Panc1 (cell line): ENCODE measurements at regions not wholly inside any gene's neighbourhood (a gene's known extent, or its start where the extent isn't known, plus 50 kb on each side); places are given as distances from the start of the nearest gene placed in this dataset.

ENCODE experiments used
- ATAC-seq: fragments of 200-7000 bp; cut with Tn5 transposase; 2 replicates; pipeline ENCODE4 v1.9.1; 2020; ENCODE audit warnings: mild to moderate bottlenecking, moderate library complexity
- BruUV-seq: library from RNA; stranded (reverse); fragments of 400-500 nt; replicated peaks from 2 replicates; lab custom pipeline; 2021; lab: Mats Ljungman, UMichigan
- CTCF ChIA-PET: fragments of 300-600 bp; sonication (Branson Sonifier 250); formaldehyde crosslinking; loops from one replicate; lab custom pipeline; 2022; ENCODE audit warnings: antibody characterized with exemption; lab: Charles Lee
- POLR2A ChIA-PET: fragments of 300-600 bp; sonication (Branson Sonifier 250); formaldehyde crosslinking; loops from one replicate; lab custom pipeline; 2022; ENCODE audit warnings: antibody characterized with exemption; lab: Charles Lee
- DNase-seq: peaks from one replicate; pipeline ENCODE4 v3.0.0-alpha.2; 2010; ENCODE audit warnings: low read depth, low spot score
- H3K27ac ChIP-seq: 2 replicates; pipeline ENCODE4 v1.5.1; 2011; ENCODE audit warnings: mild to moderate bottlenecking, low read length, inconsistent platforms
- H3K27me3 ChIP-seq: fragments of 200-500 bp; sonication (Bioruptor generic); 2 replicates; pipeline ENCODE4 v1.6.0; 2014; ENCODE audit warnings: low read length, inconsistent platforms; ENCODE audit not compliant: control insufficient read depth, insufficient read depth
- H3K36me3 ChIP-seq: fragments of 200-500 bp; sonication (Bioruptor generic); 2 replicates; pipeline ENCODE4 v1.5.1; 2014; ENCODE audit warnings: inconsistent platforms, mild to moderate bottlenecking, low read length, moderate library complexity; ENCODE audit not compliant: control insufficient read depth, insufficient read depth
- H3K4me1 ChIP-seq: 2 replicates; pipeline ENCODE4 v1.5.1; 2011; ENCODE audit warnings: inconsistent platforms, mild to moderate bottlenecking, low read length, moderate library complexity; ENCODE audit not compliant: control insufficient read depth, insufficient read depth
- H3K4me3 ChIP-seq, 2 experiments: 2 replicates each; pipeline ENCODE4 v1.5.1; 2011 to 2012; ENCODE audit warnings: low read depth in 2 of 2, low read length in 2 of 2, mild to moderate bottlenecking in 2 of 2, inconsistent platforms in 1 of 2, moderate library complexity in 1 of 2
- H3K9me3 ChIP-seq: fragments of 200-500 bp; sonication (Bioruptor generic); 2 replicates; pipeline ENCODE4 v1.5.1; 2014; ENCODE audit warnings: low read depth, mild to moderate bottlenecking, inconsistent platforms, low read length, moderate library complexity; ENCODE audit not compliant: control insufficient read depth, insufficient read depth
- CTCF ChIP-seq: fragments of 450-650 bp; IDR thresholded peaks from 2 replicates; pipeline ENCODE4 v1.5.1; 2017; ENCODE audit warnings: mild to moderate bottlenecking
- POLR2AphosphoS5 ChIP-seq: IDR thresholded peaks from 2 replicates; pipeline ENCODE4 v1.6.1; 2012; ENCODE audit warnings: mild to moderate bottlenecking, low read depth, low read length, moderate library complexity
- REST ChIP-seq, 2 experiments: IDR thresholded peaks; 2 replicates each; pipeline ENCODE4 v1.6.1; 2011 to 2012; ENCODE audit warnings: low read depth in 2 of 2, control low read depth in 1 of 2, low read length in 1 of 2, mild to moderate bottlenecking in 1 of 2, moderate library complexity in 1 of 2; ENCODE audit not compliant: insufficient read depth in 1 of 2
- SIN3A ChIP-seq: IDR thresholded peaks from 2 replicates; pipeline ENCODE4 v1.6.1; 2012; ENCODE audit warnings: low read depth, mild to moderate bottlenecking, low read length, moderate library complexity, borderline replicate concordance; ENCODE audit not compliant: insufficient read depth
- TCF7L2 ChIP-seq: IDR thresholded peaks from 2 replicates; pipeline ENCODE4 v1.6.1; 2011; ENCODE audit warnings: mild to moderate bottlenecking, low read depth, low read length, inconsistent platforms
- in situ Hi-C: cut with HindIII; loops from 2 replicates; pipeline ENCODE4 v1.10.0; 2016; ENCODE audit warnings: low sequenced_read_pairs, low pct_unique_long_range_greater_than_20kb
- intact Hi-C: fragments of 100-400 bp; cut with micrococcal nuclease; formaldehyde crosslinking; loops from one replicate; pipeline ENCODE4 v1.10.0; 2022; ENCODE audit not compliant: unreplicated experiment

DNA sequence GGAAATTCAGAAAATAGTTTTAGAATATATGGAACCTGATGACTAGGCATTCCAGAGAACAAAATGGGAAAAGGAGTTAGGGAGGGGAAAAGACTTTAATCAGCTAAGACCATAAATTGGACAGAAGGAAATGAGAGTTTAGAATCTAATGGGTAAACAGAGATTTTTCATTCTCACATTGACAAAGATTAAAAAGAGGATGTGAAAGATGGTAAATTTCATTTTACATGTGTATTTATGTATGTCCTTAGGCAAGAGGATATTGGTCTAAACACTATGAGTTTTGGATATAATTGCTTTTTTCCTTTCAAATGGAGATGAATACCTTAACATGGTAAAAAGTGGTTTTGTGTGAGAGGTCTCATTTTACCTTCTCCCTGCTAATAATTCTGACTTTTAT, 1021.9 kb downstream of the NSUN3 start:
- ATAC-seq (no peak), DNase-seq (no peak)
- Histone ChIP-seq H3K4me1 (no peaks in the 10 kb centered on the region), H3K27me3 (no peaks in the 10 kb centered on the region), H3K9me3 (no peaks in the 10 kb centered on the region), H3K4me3 (no peak overlapping the region), H3K36me3 (no peaks in the 10 kb centered on the region), H3K27ac (no peak overlapping the region)
- POLR2A ChIA-PET, result no interaction called here
- intact Hi-C loops (loop anchor here (10.0 kb wide), 1 partner anchor 60 kb away; no protein-coding TSS in a partner anchor), in situ Hi-C loops (no loop called here)
- TF ChIP-seq TCF7L2 (no peak), REST (IDR thresholded peaks at IDR 0.05; ENCODE audit: insufficient read depth in 1 of 2, low read depth in 2 of 2, low read length in 1 of 2) (no peak), CTCF (no peak), POLR2AphosphoS5 (no peak), SIN3A (no peak)
- BruUV-seq, result no TSS peak
- CTCF ChIA-PET, result no interaction called here

DNA sequence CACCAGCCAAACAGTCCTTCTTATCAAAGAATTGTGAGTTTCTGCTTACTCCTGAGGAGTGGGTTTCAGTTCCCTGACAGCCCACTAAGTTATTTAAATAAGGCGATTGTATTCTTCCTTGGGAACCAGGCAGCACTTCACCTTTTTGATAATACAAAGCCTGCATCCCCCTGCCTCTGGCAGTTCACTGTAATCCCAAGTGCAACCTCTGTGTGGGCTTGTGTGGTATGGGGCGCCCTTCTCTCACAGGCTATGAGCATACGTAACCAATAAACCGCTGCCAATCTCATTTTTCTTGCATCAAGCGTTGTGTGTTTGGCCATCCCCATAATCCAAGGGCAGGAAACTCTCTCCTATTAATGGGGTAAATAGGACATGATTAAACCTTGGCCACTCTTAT, 1025.6 kb downstream of the NSUN3 start:
- DNase-seq, result no peak
- Histone ChIP-seq H3K4me3 (no peak overlapping the region), H3K4me1 (no peaks in the 10 kb centered on the region), H3K36me3 (no peaks in the 10 kb centered on the region), H3K9me3 (no peaks in the 10 kb centered on the region), H3K27ac (no peak overlapping the region), H3K27me3 (no peaks in the 10 kb centered on the region)
- ChIA-PET CTCF (no interaction called here), POLR2A (no interaction called here)
- ATAC-seq, result no peak
- TF ChIP-seq POLR2AphosphoS5, result no peak
- no peak for TF ChIP-seq TCF7L2
- no peak for TF ChIP-seq REST (IDR thresholded peaks at IDR 0.05; ENCODE audit: insufficient read depth in 1 of 2, low read depth in 2 of 2, low read length in 1 of 2)
- TF ChIP-seq CTCF, result no peak
- TF ChIP-seq SIN3A, result no peak
- in situ Hi-C loops, result no loop called here
- no TSS peak for BruUV-seq
- intact Hi-C loops, result loop anchor here (10.0 kb wide), 1 partner anchor 64 kb away; no protein-coding TSS in a partner anchor
